HG03432 (cell line): ENCODE measurements at regions not wholly inside any gene's neighbourhood (a gene's known extent, or its start where the extent isn't known, plus 50 kb on each side); places are given as distances from the start of the nearest gene placed in this dataset.
"Not testable (repeated sequence)": the region's sequence is repeated elsewhere in the genome, so short reads cannot be mapped to it uniquely, and the experiment has no call there.

ENCODE experiments used
- ATAC-seq: cut with Tn5 transposase; IDR thresholded peaks from one replicate; pipeline ENCODE4 v1.9.1; 2021; ENCODE audit warnings: mild to moderate bottlenecking, moderate library complexity; ENCODE audit not compliant: unreplicated experiment

DNA sequence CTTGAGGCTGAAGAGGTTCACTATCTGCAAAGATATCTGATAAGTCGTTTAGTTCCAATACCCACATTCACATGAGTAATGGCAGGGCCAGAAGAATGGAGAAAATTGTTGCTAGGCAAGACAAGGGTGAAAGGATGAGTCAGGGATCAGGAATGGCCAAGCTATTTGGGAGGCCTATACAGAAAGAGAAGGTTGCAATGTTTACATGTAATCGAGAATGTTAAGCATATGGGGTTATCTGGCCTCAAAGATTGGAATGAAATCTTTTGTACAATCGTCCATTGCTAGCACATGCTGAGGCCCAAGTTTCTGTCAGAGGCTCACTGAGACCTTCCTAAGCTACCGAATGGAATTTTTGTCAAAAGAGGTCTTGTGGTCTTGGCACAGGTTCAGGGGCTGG lies 299.9 kb upstream of the PLD5 start:
- ATAC-seq: no peak

DNA sequence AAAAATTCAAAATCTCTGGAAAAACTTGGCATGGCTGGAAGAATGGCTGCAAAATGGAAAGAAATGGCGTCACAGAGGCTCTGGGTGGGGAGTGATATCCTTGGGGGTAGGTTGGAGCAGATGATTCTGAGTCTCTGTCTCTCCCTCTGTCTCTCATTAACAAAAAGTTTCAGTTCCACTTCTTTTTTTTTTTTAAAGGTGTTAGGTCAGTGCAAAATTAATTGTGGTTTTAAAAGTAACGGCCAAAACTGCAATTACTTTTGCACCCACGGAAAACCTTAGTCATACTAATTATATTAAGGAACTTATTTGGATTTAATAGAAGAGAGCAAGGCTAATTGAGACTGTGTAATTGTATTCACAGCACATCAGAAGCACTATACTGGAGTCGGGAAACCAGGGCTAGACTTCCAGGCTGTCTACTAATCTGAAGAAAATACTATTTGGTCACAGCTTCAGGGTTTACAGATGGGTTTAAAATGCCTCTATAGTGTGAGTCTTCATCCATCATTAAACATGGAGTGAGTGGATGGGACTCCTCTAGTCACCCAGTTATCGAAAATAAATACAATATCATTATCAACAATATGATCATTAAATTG lies 289.1 kb upstream of the PLD5 start:
- peak; percentile 94 for ATAC-seq

DNA sequence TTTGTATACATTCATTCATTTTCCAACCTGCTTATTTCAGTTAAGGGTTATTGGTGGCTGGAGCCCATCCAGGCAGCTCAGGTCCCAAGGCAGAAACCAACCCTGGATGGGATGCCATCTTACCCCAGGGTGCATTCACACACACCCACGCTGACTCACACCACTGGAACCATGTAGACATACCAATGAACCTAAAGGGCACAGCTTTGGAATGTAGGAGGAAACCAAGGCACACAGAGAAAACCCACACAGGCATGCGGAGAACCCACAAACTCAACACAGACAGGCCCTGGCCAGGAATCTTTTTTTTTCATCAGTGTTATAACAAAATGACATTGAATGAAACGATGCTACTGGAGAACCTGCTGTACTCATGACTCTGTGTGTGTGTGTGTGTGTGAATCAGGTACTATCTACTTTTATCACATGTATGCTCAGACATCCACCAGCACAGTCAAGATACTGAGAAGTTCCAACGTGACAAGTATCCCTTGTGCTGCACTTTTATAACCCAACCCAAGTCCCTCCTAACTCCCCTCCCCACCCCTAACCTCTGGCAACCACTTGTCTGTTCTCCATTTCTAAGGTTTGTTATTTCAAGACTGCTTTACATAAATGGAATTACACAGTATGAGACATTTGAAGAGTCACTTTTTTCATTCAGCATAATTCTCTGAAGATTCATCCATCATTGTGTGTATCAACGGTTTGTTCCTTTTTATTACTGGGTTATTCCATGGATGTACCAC lies 286.8 kb upstream of the PLD5 start:
- ATAC-seq: no peak

DNA sequence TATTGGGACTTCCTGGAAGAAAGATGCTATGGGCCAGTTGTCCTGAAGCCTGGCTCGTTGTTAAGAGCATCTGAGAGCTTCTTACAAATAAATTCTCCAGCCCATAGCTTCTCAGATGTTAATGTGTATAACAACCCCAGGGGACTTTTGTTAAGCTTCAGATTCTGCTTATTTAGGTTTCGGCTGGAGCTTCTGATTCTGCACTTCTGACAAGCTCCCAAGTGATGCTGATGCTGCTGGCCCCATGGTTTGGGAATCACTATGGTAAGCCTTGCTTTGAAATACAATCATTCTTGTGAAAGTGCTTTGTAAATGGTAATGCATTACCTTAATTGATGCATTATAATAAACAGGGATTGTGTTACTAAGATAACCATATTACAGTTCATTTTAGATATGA lies 281.8 kb upstream of the PLD5 start:
- no peak for ATAC-seq

DNA sequence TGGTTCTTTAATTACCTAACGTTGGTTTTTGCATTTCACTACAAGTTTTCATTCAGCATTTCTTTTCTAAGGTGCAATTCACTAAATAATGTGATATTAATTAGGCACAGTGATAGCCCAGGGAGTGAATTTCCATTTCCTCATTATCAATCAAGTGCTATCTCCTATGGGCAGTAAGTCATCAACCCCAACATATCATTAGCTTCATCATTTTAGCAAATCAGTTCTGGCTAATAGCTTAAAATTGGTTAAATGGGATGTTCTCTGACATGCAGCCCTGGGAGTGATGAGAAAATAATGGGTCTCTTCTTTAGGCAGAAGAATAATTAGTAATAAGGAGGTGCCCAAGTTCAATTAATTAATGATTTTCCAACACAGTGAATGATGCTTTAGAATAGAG lies 280.9 kb upstream of the PLD5 start:
- ATAC-seq: not testable (repeated sequence)

DNA sequence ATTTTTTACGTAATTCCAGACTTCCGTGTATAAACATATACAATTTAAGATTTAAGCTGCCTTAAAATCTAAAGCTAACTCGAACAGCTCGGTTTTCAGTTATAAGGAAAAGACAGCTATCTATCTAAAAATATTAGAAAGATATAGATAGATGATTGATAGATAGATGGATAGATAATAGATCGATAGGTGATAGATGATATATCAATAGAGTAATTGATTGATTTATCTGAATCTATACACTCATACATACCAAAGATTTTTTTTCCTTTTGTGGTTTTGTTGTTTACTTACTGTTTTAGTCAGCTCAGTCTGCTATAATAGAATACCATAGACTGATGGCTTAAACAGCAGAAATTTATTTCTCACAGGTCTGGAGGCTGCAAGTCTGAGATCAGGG lies 278.5 kb upstream of the PLD5 start:
- ATAC-seq: no peak

DNA sequence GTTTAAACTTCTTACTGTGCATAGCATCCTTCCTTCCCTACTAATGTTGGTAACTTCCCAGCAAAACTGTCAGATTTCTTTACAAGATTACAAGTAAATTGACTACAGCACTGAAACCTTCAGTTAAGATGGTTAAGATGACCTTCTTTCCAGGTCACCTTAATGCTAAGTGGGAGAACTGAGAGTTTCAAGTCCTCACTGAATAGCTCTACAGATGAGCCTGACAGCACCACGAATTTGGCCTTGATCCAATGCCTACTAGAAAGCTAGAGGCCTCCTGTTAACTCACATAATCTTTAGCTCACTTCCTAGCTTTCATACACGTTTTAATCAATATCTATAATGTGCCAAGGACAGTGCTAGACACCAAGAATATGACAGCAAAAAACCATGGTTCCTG lies 276.0 kb upstream of the PLD5 start:
- ATAC-seq: peak; percentile 61

DNA sequence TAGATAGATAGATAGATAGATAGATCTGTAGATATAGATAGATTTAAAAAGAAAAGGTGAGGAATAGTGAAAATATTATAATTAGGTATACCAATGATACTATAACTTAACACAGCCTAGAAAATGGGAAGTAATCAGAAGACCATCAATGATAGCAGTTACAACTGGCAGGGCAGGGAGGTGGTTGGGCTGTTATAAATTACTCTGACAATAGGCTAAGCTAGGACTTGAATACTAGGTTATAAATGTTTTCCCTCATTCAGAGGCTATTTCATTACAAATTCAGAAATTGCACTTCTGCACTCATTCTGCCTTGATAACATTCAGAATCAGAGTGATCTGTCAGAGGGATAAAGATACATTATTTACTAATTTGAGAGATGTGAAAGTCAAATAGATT lies 273.4 kb upstream of the PLD5 start:
- ATAC-seq: no peak

DNA sequence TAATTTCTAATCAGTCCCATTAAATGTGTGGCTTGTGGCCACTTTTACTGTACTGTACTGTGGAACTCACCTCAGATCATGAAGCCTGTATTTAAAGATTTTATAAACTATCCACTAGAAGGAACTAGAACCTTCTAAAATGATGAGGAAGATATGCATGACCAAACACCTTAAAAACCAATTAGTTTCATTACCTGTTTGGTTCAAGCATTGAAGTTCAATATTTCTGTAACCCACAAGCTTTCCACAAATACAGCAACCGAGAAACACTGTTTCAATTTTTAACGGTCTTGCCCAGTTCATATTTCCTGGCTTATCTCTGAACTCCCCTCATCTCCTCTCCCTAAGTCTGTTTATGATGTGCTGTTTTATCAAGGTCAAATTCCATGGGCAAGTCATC lies 264.3 kb upstream of the PLD5 start:
- peak; percentile 76 for ATAC-seq

DNA sequence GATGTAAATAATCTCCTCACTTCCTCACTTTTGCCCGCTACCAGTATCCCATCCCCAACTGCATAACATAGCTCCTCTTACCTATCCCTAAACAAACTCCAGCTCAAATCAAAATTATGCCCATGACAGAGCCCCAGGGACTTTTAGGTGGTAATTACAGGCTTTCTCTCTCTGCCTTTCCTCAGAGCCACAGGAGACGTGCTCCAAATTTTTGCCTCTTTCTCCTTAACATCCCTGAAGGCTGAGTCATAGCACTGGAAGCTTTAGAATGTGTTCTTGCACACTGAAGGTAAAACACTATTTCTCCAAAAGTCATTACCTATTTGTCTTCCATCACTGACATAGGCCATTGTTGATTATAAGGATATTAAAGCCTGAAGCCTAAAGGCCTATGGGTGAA lies 263.5 kb upstream of the PLD5 start:
- no peak for ATAC-seq

DNA sequence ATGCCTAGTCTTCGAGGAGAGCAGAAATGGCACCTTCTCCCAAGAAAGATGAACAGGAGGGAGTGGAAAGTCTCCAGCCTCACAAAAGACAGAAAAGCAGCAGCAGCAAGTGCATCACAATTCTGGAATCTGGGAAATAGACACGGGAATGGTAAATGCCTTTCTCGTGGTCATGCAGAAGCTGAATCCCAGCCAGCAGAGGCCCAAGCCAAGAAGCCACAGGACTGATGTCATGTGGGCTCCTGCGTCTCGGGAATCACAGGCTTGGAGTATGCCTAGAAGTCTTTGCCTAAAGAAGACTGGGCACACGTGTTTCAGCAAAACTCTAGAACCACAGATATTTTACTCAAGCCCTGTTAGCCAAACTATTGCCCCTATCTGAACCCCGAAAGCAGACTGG lies 260.3 kb upstream of the PLD5 start:
- ATAC-seq: no peak

DNA sequence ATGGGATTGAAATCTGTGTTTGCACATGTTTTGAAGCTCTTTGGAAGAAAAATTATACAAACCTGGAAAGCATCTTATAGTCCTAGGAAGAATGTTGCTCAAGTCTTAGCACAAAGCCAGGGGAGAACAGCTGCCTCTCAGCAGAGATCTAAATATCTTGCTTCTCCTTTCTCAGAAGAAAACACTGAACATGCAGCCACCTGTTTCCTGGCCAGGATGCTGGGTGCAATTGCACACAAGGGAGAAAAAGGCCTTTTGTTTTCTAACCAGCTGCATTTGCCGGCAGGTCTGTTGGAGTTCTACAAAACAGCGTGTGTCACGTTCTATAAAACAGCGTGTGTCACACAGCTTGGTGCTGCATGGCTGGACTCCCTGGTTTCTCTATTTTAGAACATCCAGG lies 259.6 kb upstream of the PLD5 start:
- ATAC-seq: peak; percentile 67

DNA sequence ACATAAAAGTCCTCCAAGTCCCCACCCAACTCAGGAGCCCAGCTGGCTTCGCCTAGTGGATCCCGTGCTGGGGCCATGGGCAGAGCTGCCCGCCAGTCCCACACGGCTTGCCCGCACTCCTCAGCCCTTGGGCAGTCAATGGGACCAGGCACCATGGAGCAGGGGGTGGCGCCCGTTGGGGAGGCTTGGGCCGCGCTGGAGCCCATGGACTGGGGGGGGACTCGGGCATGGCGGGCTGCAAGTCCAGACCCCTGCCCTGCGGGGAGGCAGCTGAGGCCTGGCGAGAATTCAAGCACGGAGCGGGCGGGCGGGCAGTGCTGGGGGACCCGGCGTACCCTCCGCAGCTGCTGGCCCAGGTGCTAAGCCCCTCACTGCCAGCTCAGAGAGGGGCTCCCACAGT lies 249.8 kb upstream of the PLD5 start:
- ATAC-seq: no peak

DNA sequence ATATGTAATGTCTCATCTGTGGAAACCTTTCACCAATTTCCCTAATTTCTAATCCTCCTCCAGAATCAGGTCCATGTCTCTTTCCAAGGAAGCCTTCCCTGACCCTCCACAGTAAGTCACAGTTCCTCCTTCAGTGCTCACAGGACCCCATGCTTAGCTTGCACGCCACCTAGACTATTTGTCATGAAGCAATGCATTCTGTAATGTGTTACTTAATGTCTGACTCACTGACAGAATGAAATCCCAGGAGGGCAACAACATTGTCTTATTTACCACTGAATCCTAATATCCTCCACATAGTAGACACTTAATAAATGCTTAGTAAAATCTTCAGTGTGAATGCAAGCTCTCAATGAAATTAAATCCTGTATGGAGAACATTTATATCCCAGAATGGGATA lies 245.9 kb upstream of the PLD5 start:
- no peak for ATAC-seq

DNA sequence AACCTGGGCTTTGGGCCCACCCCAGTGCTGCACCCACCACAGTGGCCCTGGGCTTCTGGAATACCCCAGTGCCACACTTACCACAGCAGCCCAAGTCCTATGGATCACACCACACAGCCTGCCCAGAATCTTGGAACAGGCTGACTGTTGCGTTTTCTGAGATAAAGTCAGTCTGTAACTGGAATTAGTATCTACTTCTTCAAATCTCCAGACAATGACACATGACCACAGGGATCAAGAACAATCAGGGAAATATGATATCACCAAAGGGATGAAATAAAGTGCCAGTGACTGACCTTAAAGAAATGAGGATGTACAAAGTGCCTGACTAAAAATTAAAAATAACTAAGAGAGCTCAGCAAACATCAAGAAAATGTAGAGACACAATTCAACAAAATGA lies 239.7 kb upstream of the PLD5 start:
- no peak for ATAC-seq

DNA sequence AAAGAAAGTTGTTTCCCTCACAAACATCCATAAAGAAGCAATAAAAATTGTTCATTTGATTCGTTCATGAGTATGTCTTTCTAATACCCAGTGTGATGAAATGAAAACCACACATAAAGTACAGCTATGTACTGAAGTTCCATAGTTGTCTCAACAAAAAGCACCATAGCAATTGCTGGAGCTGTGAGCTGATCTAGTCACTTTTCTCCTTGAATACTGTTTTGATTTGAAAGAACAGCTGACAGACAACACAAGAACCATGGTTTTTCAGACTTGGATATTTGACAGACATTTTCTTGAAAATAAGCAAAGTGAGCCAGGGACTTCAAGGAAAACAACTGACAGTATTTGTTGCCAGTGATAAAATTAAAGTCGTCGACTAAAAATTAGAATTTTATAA lies 237.1 kb upstream of the PLD5 start:
- ATAC-seq: no peak

DNA sequence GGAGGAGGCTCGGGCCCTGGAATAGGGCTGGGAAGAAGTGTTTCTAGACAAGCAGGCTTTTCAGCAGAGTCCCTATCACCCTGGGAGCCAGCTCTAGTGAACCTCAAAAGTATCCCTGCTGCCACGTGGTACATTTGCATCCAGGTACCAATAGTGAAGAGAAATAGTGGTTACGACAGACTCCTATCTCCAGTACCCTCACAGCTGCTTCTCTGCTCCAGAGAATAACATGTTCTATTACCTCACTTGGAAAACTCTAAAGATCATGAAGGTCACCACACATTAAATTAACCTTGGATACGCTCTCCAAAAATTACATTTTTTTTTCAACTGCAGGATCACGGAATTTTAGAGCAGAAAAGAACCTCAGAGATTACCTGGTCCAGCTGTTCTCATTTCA lies 230.4 kb upstream of the PLD5 start:
- no peak for ATAC-seq

DNA sequence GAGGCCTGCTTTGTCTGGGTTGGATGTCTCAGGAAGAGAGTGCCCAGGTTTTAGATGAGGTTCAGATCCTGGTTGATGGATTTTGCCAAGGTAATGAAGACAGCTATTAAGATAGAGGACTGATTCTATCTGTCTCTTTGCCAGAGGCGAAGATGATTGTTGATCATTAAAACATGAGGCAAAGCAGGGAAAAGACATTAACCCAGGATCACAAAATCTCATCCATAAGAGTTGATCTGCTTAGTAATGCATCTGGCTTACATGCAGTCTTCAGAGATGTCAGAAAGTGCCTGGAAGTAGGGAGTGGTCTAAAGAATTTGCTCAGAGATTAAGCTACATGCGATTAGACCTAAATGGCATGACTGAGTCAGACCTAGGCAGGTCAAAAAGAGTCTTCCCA lies 229.6 kb upstream of the PLD5 start:
- no peak for ATAC-seq

DNA sequence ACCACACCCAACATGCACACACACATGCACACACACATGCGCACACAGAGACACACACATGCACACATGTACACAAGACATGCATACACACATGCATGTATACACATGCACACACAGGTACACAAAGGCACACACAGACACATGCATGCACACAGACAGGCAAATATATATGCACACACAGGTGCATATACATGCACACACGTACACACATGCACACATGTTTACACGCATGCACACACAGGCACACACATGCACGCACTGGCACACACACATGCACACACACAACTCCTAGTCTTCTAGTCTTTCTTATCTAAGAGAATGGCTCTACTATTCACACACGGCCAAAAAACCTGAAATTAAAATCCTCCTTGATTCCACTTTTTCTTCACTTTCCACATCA lies 222.7 kb upstream of the PLD5 start:
- ATAC-seq: no peak

DNA sequence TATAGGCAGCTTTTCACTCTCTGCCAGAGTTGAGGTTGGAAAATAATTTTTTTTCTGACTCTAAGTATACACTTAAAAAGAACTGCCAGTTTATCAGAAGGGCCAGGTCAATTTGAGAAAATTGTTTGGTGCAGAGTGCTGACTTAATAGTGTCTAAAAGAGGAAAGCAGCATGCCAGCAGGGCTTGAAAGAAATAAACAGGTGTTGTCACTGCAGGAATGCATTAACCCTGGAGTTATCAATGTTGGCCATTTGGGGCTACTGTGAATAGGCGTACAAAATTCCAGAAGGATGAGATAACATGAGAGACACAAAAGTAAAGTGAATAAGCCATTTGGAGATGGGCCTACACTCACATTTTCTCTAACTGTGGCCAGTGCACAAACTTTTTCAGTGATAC lies 220.6 kb upstream of the PLD5 start:
- ATAC-seq: no peak

DNA sequence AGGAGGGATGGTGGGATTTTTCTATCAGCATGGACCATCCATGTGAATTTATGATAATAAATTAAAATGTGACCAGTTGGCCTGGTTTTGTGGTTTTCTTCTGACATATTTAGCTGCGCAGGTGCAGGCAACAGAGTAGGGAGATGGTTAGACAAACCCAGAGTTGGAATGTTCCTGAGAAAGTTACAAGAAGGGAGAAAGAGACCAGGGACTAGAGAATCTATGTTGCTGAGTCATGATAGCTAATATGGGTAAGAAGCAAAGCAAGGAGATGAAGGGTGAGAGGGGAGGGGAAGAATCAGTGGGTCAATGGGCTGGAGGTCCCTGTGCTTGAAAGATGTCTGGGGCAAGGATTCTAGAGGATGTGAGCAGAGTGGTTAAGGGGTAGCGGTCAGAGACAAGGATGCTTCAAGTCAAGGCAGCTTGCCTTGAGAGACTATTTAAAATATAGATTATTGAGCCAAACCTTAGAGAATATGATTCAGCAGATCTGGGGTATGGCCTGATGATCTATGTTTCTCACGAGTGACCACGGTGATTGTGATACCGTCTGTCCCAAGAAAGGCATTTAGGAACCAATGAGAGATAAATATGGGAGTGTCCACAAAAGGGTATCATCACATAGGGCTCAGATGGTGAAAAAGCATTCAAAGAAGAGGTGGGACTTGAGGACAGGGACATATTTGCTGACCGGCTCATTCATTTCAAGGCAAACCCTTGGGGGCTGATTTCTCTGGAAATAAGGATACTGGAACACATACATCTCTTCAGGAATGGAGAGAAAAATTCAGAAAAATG lies 219.7 kb upstream of the PLD5 start:
- ATAC-seq: no peak
